Thoracic aorta (tissue), 2 donors: ENCODE measurements at regions not wholly inside any gene's neighbourhood (a gene's known extent, or its start where the extent isn't known, plus 50 kb on each side); places are given as distances from the start of the nearest gene placed in this dataset.

Source experiments
- ATAC-seq: fragments of 150-250 bp; one replicate; pipeline ENCODE4 v1.8.0; 2017; ENCODE audit warnings: low read depth; ENCODE audit not compliant: insufficient number of reproducible peaks, low FRiP score
- DNase-seq: peaks from one replicate; pipeline ENCODE4 v3.0.0-alpha.2; 2020; ENCODE audit warnings: low spot score
- H3K27ac ChIP-seq, 2 donors: fragments of 200-600 bp; sonication (generic); 1 replicate in 1 of 2; 2 replicates in 1 of 2; pipeline ENCODE4 v1.5.1; 2016; ENCODE audit warnings: mild to moderate bottlenecking in 2 of 2, moderate library complexity in 2 of 2
- H3K27me3 ChIP-seq: fragments of 200-600 bp; sonication (generic); replicated peaks from 2 replicates; pipeline ENCODE4 v1.6.0; 2016; ENCODE audit warnings: mild to moderate bottlenecking; ENCODE audit not compliant: insufficient read depth
- H3K36me3 ChIP-seq: fragments of 200-600 bp; sonication (generic); one replicate; pipeline ENCODE4 v1.5.1; 2016
- H3K4me1 ChIP-seq, 2 donors: fragments of 200-600 bp; sonication (generic); 1 replicate in 1 of 2; 2 replicates in 1 of 2; pipeline versions ENCODE4 v1.5.1 to v1.6.0; 2016; ENCODE audit warnings: low read depth in 2 of 2, mild to moderate bottlenecking in 1 of 2; ENCODE audit not compliant: control insufficient read depth in 1 of 2
- H3K4me3 ChIP-seq: fragments of 200-600 bp; sonication (generic); 2 replicates; pipeline ENCODE4 v1.5.1; 2016; ENCODE audit warnings: mild to moderate bottlenecking
- H3K9me3 ChIP-seq: fragments of 200-600 bp; sonication (generic); 2 replicates; pipeline ENCODE4 v1.5.1; 2016
- TF ChIP-seq, protein P1 (sequence below): fragments of 200-600 bp; sonication (generic); IDR thresholded peaks from one replicate; pipeline ENCODE4 v1.5.1; 2019; ENCODE audit warnings: antibody characterized with exemption

DNA sequence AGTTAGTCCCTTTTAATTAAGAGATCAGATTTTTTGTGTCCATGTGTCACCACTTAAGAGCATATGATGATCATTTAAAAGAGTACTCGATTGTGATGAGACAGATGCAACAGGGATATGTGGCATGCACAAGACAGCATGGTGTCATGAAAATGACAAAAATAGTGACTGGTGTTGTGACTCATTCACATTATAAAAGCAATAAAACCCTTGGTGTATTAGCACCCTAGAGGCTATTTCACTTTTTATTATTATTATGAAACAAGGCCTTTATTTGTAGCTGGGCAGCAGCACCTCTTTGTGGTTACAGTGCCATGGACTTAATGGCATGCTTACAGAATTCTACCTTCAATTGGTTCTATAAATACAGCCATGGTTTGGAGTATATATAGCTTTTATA, 1296.0 kb upstream of the ZEB2 start:
- Histone ChIP-seq H3K36me3 (no peaks in the 10 kb centered on the region), H3K27ac (no peak overlapping the region), H3K4me3 (no peak overlapping the region), H3K9me3 (no peaks in the 10 kb centered on the region), H3K27me3 (no peaks in the 10 kb centered on the region), H3K4me1 (peaks cover 24 to 31% of the 10 kb centered on the region in 2 donors)
- DNase-seq (no peak), ATAC-seq (no peak)
- TF ChIP-seq, protein P1, sequence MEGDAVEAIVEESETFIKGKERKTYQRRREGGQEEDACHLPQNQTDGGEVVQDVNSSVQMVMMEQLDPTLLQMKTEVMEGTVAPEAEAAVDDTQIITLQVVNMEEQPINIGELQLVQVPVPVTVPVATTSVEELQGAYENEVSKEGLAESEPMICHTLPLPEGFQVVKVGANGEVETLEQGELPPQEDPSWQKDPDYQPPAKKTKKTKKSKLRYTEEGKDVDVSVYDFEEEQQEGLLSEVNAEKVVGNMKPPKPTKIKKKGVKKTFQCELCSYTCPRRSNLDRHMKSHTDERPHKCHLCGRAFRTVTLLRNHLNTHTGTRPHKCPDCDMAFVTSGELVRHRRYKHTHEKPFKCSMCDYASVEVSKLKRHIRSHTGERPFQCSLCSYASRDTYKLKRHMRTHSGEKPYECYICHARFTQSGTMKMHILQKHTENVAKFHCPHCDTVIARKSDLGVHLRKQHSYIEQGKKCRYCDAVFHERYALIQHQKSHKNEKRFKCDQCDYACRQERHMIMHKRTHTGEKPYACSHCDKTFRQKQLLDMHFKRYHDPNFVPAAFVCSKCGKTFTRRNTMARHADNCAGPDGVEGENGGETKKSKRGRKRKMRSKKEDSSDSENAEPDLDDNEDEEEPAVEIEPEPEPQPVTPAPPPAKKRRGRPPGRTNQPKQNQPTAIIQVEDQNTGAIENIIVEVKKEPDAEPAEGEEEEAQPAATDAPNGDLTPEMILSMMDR: no peak

DNA sequence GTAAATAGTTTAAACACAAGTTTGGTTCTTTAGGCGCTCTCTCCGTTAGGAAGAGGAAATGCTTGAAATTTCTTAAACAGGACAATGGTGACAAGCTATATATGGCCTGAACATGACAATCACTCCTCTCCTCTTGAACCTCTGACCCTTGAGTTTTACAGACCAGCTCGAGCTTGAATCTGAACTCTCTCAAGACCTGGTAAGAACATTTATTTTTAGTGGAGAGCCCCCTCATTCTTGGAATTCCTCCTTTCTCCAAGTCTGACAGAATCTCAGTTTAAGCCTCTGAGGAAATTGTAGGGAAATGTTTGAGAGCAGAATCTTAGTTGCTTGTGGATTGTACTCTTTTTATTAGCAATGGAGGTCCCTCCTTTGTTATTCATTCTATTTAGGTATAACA, 1293.6 kb upstream of the ZEB2 start:
- ATAC-seq (no peak), DNase-seq (no peak)
- no peak overlapping the region for H3K27ac ChIP-seq
- no peaks in the 10 kb centered on the region for H3K9me3 ChIP-seq
- no peaks in the 10 kb centered on the region for H3K27me3 ChIP-seq
- peaks cover 24 to 31% of the 10 kb centered on the region in 2 donors for H3K4me1 ChIP-seq
- H3K36me3 ChIP-seq: no peaks in the 10 kb centered on the region
- H3K4me3 ChIP-seq: no peak overlapping the region
- TF ChIP-seq, protein P1: no peak

DNA sequence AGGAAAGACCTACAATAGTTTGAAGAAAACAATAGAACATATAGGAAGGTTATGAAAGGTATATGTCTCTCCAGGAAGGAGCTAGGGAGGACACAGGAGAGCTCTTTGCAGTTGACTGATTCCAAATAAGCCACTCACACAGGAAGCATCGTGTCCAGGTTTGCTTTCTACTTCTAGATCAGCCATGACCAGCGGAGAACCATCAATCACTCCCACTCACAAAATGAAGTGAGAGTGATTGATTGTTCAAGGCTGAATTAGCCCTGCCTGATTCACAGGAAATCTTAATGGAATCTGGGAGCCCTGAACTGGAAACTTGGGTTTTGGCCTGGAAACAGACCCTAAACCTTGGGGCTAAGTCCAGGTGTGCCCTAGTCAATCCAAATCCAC, 1292.2 kb upstream of the ZEB2 start:
- ATAC-seq: no peak
- TF ChIP-seq, protein P1: no peak

DNA sequence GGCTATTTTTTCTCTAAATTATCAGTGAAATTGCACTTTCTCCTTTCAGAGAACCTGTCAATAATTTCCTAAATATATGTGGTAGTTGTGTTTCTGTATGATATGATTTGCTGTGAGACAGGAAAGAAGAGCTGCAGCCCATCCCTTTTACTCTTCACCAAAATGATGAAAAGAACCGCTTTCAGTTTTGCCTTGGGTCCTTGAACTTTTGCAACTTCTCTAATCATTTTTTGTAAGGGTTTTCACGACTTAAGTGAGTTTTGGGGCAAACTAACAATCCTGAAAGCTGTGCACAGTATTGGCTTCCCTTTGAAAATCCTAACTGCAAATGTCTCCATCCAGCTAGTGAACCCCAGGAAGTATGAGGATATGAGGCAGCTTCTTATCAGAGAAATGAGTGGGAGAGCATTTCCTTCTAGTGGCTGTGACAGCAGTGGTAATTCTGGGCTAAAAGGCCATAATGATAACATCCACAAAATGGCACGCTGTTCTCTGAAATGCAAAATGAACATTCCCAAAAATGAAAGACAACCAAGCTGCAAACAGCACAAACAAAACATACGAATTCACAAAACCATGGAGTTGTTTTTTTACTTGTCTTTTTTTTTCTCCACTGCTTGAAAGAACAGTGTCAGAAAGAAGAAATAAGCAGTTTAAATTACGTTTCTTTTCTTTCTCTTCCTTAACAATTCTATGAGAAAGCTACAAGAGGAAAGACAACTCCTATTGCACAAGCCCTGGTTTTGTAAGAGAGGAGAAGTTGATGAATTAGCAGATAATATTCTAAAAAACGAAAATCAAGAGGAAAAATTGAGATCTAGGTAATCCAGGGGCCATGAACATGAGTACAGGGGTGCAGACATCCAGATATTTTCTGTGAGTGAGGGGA, 1291.6 kb upstream of the ZEB2 start:
- TF ChIP-seq, protein P1: no peak
- DNase-seq: no peak
- no peak for ATAC-seq
- Histone ChIP-seq H3K36me3 (no peaks in the 10 kb centered on the region), H3K9me3 (no peaks in the 10 kb centered on the region), H3K27me3 (no peaks in the 10 kb centered on the region), H3K4me1 (peaks cover 24 to 31% of the 10 kb centered on the region in 2 donors), H3K27ac (peak overlapping the region in 1 of 2 donors; percentile 6), H3K4me3 (peak overlapping the region; percentile 38)

More for the DNA sequence above, 1292.2 kb upstream of the ZEB2 start:
- H3K9me3 ChIP-seq: no peaks in the 10 kb centered on the region
- H3K27me3 ChIP-seq: no peaks in the 10 kb centered on the region
- H3K27ac ChIP-seq: no peak overlapping the region
- H3K4me3 ChIP-seq: no peak overlapping the region
- H3K36me3 ChIP-seq: no peaks in the 10 kb centered on the region
- peaks cover 24 to 31% of the 10 kb centered on the region in 2 donors for H3K4me1 ChIP-seq
- no peak for DNase-seq

DNA sequence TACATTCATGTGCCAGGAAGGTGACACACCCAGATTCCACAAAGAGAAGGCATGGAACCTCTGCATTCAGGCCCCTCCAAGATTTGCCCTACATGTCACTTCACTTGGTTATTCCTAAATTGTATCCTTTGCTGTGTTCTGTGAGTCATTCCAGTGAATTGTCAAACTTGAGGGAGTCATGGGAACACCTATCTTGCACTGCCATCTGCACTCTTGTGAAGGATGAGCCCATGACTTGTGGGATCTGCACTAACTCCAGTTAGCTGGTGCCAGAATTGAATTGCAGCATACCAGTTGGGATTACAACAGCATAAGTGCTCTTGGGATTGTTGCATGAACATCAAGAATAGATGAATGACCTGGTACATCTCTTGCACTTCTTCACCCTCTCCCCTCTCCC, 1288.0 kb upstream of the ZEB2 start:
- no peaks in the 10 kb centered on the region for H3K36me3 ChIP-seq
- H3K9me3 ChIP-seq: no peaks in the 10 kb centered on the region
- DNase-seq (no peak), ATAC-seq (no peak)
- TF ChIP-seq, protein P1: no peak
- peaks cover 11 to 17% of the 10 kb centered on the region in 2 donors for H3K4me1 ChIP-seq
- no peak overlapping the region for H3K4me3 ChIP-seq
- no peak overlapping the region for H3K27ac ChIP-seq
- H3K27me3 ChIP-seq: no peaks in the 10 kb centered on the region
